CD4-positive, alpha-beta T cell treated with Interferon alpha-2 for 1 hour (primary cell): ENCODE measurements at regions not wholly inside any gene's neighbourhood (a gene's known extent, or its start where the extent isn't known, plus 50 kb on each side); places are given as distances from the start of the nearest gene placed in this dataset.

ENCODE experiments used
- DNase-seq, 2 donors: peaks; one replicate each; pipeline ENCODE4 v3.0.0-alpha.2; 2020 to 2022

DNA sequence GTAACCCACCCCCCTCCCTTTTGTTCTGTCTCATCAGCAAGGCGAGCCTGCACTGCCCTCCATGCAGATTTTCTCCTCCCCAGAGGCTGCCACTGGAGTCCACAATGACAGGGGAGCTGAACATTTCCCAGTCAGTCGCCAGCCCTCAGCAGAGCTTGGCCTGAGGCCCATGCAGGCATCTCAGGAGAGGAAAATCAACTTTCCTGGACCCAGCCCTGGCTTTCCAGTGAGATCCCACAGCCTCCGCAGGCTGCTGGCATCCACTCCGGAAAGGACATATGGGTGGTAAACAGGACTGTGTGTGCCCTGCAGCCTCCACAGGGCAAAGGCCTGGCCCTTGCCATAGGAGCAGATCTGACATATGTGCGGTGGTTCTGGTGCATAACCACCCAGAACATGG lies 253.8 kb downstream of the TNS1 start:
- DNase-seq: no peak

DNA sequence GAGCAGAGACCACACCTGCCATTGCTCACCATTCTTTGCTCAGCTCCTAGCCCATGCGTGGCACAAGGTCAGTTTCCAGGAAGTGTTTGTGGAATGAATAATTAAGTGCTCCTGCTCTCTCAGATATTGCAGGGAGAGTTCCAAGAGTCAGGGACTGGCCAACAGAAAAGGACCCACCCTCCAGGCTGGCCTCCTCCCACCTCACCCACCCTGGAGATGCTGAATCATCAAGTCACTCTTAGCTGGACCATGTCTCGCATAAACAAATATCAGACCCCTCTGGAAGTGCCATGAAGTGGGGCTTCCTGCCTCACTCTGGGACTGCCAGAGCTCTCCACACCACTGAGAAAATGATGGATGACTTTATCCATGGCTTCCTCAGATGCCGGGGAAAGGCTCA lies 256.0 kb downstream of the TNS1 start:
- DNase-seq: no peak

DNA sequence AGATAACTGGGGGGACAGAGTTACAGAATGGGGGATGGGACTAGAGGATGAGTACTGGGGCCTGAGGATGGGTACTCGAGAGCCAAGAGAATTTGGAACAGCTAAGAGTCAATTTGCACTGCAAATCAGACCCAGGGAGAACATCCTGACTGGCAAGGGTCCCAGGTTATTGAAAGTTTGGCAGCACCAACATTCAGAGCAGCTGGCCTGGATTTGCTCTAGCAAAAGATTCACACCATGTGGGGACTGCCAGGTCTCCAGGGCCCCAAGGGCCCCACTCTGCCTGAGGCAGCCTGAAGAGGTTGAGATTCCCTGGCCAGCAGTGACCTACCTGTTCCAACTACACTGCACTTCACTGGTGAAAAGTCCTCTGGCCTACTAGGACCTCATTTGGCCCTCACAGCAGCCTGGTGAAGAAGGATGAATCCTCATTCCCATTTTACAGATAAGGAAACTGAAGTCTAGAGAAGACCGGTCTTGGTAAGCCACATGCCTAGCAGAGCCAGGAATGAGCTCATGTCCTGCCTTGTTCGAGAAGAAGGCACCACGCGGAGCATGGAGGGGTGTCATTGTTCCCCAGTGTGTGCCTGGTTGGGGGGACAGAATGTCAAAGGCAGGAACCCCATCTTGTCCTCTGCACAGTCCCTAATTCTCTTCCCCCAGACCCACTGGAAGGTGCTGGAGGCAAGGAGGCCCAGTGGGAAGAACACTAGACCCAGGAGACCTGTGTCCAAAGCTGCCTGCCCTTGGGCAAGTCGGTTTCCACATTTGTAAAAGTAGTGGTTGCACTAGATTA lies 258.6 kb downstream of the TNS1 start:
- DNase-seq: no peak

DNA sequence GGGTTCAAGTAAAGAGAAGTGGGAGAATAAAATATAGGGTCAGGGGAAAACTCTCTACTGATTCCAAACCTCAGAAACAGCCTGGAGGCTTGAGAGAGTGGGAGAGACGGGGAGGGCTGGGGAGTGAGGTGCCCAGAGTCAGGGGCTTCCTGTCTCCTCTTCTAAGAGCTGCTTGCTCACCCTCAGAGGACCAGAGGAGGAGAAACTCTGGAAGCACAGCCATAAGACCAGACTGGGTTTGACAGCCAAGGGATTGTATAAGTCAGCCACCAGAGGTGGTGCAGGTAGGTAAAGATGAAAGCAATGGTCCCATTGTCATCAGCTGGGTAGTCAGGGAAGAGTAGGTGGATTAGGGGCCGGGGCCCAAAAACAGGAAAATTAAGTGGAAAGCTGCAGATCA lies 259.4 kb downstream of the TNS1 start:
- DNase-seq: no peak

DNA sequence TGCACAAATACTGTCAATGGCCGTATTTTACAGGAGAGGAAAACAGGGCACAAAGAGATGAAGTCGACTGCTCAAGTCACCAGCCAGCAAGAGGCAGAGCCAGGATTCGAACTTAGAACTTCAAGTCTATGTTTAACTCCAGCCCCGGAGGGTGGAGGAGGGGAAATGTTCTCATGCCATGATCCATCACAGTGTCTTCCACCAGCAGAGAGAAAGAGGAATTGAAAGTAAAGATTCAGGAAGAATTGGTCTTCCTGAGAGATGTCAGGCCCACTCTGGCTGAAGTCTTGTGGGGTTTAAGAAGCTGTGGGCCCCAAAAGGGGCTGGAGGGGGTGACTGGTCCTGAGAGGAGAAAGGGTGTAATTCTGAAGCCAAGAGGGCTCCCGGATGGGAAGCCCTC lies 260.0 kb downstream of the TNS1 start:
- DNase-seq: no peak

DNA sequence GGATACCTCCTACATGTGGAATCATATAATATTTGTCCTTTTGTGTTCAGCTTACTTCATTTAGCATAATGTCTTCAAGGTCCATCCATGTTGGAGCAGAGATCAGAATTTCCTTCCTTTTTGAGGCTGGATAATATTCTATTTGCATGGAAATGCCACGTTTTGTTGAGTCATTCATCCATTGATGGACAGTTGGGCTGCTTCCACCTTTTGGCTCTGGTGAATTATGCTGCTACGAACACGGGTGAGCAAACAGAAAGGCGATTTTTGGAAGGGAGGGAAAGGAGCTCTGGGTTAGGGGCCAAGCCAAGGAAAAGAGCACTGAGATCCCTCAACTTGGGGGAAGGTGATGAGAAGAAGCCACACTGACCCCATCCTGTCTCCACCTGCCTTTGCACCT lies 260.5 kb downstream of the TNS1 start:
- no peak for DNase-seq

DNA sequence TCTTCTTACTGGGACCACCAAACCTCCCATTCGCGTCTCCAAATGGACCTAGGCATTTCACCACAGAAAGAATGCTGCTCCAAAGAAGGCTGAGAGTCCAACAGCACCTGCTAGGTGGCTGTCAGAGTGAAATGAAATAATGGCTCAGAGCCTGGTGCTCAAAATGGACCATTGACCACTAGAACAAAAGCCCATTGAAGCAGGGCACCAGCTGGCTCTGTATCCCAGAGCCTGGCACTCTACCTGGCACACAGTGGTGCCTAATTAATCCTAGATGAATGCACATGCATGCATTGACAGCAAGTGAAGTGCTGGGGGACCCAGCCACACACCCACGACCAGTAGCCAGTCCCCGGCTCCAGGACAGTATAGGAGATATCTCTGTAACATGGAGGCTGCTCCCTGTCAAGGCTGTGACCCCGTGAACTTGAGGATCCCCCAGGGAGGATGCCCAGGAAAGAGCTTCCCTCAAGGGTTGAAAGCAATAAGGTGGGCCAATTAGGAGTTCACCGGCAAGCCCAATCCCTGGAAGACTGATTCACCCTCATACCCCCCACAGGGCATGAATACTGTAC lies 261.3 kb downstream of the TNS1 start:
- no peak for DNase-seq

DNA sequence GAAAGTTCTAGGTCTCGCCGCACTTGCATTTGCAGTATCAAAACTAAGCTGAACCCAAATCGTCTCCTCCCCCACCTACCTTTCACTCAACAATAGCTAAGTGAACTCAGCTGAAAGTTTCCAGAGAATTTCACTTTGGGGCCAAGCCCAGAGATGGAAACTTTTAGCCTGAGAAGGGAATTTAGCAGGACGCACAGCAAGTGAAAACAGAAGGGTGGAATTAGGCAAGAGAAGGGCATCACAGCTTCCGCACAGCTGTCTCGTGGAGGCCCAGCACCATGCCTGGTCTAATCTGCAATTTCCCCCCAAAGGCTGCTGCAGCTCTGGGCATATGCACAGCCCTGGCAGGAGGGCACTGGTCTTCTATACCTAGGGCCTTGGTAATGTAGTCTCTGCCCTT lies 262.0 kb downstream of the TNS1 start:
- no peak for DNase-seq

DNA sequence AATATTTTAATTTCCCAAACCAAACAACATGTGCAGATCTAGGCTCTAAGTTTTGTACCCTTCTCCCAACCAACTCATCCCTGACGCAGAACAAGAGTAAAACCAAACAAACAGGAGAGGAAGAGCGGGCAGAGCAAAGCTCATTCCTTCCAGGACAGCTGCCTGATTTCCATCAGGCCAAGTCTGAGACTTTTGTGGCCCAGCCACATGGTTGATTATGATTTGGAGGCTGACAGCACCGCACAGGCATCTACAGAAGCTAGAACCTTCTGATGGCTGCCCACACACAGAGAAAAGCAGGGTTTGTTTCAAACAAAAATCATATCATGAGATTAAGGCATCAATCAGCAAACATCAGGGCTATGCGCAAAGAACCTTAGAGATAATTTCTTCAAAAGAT lies 262.6 kb downstream of the TNS1 start:
- no peak for DNase-seq

DNA sequence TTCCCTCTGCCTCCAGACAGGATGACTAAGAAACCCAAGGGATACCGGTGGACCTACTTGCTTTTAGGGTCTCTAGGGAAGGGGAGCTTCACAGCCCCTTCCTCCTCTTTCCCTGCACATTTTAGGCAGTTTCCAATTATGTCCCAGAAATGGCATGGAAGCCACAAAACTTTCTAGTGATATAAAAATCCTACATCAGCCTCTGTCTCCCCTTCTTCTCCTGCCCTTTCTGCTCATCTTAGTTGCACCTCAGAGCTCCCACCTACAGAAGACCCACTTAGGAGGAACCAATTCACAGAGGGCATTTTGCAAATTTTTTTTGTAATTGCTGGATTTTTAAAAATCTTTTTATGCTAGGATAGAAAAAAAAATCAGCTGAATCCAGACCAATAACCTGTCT lies 263.1 kb downstream of the TNS1 start:
- DNase-seq: no peak

DNA sequence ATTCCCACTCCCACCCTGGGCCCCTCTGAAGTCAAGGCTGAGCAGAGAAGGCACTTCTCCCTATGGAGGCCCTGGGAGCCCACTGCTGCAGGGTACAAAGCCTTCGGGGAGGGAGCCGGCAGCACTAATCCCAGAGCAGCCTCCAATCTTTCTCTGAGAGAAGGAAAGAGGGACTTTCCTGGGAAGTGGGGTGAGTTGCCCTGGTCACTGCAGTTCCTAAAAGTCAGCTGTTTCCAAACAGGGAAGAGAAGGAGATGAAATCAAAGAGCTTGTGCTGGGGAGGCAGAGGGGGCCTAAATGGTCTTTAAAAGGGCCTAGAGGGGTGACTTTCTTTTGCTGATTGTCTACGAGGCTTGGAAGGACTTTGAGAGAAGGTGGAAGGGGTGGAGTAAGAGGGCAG lies 264.7 kb downstream of the TNS1 start:
- no peak for DNase-seq

DNA sequence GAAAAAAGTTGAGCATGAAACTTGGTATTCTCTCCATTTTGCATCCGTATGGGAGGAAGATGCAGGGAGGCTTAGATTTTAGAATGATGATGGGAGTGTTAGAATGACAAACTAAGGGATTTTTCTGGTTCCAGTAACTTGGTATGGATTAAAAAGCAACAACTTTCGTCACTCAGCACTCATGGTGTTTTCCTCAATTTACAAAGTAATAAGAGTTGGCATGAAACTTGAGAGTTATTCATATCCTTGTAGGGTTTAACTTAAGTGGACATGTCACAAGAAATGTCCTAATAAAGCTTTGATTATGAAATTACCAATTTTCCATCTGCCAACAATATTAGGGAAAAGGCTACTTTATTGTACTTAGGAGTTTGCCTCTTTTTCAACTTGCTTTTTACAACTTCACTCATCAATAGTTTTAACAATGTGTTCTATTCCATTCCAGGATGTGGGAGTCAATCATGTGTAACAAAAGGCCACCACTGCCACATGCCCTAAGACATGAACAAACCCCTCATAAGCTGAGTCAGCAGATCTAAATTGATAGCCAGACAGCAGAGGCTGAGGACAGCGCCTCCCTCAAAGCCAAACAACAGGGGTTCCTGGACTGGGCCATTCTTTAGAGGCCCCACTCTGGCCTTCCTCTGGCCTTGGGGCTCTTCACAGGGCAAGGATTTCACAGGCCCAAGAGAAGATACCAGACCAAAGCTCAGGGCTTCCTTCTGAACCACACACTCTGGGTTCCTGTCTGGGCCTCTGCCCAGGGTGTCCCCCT lies 265.8 kb downstream of the TNS1 start:
- no peak for DNase-seq

DNA sequence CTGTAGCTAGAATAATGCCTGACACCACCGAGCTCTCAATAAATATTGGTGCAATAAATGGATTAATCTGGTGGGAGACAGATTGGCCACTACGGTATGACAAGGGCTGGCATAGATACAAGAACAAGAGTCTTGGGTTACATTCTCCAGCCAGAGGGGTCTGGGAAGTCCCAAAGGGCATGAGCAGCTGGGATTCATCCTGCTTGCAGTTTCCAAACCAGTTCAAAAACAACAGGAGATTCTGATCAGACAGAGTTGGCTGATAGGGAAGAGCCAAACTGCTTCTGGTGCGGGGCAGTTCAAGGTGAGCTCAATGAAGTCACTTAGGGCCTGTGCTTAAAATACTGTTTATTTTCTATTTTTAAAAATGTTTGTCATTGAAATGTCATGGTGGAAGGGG lies 266.9 kb downstream of the TNS1 start:
- no peak for DNase-seq

DNA sequence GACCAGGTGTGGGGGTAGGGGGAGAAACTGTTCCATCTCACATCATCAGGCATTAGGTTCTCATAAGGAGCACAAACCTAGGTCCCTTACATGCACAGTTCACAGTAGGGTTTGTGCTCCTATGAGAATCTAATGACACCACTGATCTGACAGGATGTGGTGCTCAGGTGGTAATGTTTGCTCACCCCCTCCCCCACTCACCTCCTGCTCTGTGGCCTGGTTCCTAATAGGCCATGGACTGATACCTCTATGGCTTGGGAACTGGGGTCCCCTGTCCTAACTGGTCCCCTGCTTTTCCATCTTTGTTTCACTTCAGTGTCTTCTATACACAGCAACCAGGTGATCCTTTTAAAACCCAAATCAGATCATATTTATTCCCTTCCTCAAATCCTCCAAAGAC lies 267.8 kb downstream of the TNS1 start:
- DNase-seq: no peak

DNA sequence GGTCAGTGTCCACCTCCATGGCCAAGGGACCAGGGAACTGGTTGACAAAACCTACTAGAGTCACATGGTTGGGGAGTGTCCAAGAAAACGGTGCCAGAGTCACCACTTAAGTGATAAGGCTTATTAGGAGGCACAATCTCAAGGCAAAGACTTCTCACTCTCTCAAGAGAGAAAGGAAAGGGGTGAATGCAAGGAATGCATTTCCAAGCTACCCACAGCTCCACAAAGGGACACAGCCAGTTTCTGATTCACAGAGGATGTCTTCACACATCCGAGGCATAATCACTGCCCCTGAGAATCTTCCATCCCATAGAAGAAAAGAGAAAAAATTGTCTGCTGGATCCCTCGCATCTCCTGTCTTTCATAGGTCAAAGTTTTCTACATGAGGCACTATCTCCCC lies 269.3 kb downstream of the TNS1 start:
- no peak for DNase-seq

DNA sequence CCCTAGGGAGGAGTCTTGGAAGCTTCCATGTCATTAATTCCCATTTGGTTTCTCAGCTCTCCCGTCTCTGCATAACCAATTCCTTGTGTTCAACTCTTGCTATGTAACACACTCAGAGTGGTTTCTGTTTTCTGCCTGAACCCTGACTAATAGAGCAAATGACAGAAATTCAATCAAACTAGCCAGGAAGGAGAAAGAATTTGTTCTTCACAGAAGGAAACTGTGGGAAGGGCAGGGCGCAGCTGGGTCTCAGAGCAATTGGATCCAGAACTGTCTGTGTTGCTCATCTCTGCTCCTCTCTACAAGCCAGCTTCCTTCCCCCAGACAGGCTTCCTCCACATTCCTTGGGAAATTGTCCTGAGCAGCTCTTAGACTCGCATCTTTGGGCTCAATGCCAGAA lies 269.8 kb downstream of the TNS1 start:
- DNase-seq: no peak

DNA sequence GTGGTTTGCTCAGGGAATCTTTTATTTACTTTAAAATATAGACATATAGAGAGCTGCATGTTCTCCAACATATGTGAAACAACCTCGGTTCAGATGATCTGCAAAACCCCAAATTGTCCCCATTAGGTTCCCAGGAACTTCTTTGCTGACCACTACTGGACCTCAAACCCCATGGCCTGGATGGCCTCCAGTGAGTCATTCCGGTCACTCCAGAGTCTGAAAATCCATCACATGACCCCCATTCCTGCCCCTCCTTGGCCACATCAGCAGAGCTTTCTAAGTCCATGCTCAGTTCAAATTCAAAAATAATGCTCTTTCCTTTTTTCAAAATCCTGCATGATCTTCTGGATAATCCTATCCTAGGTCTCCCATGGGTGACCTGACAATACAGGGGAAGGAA lies 271.0 kb downstream of the TNS1 start:
- no peak for DNase-seq

DNA sequence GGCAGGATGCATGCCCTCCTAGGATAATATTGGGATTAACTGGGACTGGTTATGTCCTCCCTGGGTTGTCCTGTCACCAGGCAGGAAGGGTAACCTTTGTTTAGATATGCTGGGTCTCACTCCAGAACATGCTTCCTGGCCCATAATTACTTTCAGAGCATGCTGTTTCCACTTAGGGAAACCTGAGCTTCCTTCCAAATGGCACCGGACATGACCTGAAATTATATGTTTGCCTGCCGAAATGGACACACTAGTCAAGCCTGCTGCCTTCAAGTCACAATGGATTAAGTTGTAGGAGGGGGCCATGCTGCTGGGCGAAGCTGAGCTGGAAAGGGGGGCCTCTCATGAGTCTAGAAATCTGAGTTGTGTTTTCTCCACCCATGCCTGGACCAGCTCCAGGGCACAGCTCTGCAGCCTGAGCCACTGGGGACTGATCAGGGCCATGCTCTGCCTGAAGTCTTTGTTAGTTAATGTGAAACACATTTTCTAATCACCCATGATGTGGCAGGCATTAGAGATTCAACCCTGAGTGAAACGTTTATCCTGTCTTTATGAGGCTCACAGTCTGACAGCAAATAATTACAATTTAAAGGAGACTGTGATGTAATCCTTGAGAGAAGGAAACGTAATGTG lies 273.3 kb downstream of the TNS1 start:
- no peak for DNase-seq

DNA sequence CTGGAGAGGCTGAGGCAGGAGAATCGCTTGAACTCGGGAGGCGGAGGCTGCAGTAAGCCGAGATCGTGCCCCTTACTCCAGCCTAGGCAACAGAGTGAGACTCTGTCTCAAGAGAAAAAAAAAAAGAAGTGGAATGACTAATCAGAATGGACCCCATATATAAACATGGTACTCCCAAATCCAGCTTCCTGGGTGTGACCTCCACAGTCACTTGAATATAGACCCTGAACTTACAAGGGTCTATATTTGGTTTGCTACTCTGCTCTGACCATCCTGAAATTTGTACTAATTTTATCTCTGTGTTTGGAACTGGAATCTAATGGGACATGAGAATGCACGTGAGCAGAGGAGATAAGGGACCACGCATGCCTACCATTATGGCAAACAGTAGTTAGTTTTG lies 275.0 kb downstream of the TNS1 start:
- DNase-seq: no peak

DNA sequence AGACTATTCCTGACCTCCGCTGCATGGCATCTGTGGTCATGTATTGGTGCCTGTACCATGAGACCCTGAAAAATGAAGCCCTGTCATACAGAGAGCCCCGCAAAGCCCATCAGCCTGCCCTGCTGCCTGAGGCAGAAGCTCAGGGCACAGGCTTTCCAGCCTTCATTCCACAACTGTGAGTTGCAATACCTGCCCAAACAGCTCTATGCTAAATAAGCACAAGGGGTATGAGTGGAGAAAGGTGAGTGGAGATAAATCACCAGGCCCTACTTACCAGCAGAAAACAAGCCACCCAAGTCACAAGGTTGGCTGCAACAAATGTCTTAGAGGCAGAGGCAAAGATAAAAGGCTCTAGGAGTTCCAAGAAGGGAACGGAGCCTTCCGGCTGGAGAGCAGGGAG lies 277.4 kb downstream of the TNS1 start:
- no peak for DNase-seq

DNA sequence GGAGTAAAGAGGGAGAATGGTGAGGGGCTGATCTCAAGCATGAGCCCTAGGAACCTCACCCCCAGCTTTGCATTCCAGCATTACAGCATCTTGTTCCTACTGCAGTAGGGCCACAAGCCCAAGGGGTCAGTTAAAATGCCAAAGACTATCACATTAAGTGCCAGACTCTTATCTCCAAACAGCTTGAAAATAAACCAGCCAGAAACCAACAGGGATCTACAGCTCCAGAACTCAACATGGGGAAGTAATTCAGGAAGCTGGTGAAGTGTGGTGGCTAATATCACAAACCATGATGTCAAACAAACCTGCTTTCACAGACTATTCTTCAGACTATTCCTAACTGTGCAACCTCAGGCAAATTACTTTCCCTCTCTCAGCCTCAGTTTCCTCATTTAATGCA lies 278.3 kb downstream of the TNS1 start:
- DNase-seq: no peak

DNA sequence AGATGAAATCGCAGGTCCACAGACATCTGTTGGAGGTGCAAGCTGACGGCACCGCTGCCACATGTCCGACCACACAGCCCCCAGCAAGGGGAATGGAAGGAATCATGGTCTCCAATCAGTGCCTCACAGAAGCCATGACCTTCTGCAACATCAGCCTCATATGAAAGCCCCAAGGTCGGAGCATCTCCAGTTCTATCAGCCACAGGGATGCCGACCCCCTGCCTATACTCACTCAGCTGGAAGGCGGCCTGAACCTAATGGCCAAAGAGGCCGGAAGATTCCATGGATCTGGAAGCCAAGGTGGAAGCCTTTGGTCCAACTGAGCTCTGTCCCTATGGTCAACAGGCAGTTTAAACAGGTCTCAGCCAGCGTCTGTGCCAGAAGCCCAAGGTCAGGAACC lies 278.8 kb downstream of the TNS1 start:
- DNase-seq: no peak

DNA sequence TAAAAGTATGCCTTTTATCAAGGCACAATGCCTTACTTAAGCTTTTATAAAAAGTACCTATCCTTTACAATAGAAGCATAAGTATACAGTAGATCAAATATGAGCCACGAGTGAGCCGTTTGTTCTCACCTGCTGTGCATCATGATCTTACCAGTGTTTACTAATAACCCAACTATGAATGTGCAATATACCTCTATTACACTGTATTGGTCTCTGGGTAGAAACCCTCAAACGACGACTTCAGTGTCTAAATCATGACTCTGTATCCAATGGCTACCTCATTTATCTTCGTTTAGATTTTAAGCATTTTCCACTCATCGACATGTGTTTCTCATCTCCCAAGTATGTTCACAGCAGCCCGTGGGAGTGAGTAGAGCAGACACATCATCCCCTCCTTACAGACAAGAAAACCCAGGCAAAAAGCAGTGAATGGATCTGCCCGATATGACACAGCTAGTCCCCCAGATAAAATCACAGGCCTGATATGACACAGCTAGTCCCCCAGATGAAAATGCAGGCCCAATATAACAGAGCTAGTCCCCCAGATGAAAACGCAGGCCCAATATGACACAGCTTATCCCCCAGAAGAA lies 279.8 kb downstream of the TNS1 start:
- DNase-seq: no peak
